Nephron progenitor cell (in vitro differentiated cells): ENCODE measurements at regions not wholly inside any gene's neighbourhood (a gene's known extent, or its start where the extent isn't known, plus 50 kb on each side); places are given as distances from the start of the nearest gene placed in this dataset.
"Not testable (repeated sequence)": the region's sequence is repeated elsewhere in the genome, so short reads cannot be mapped to it uniquely, and the experiment has no call there.

Experiments used
- DNase-seq: peaks from one replicate; pipeline ENCODE4 v3.0.0; 2021
- H3K27ac Mint-ChIP-seq: 2 replicates; pipeline ENCODE4 v1.8.0; 2021; ENCODE audit warnings: mild to moderate bottlenecking, moderate library complexity, mixed read lengths
- H3K27me3 Mint-ChIP-seq: 2 replicates; pipeline ENCODE4 v1.8.0; 2021; ENCODE audit warnings: mild to moderate bottlenecking, low read depth, mixed read lengths; ENCODE audit not compliant: poor library complexity
- H3K36me3 Mint-ChIP-seq: 2 replicates; pipeline ENCODE4 v1.8.0; 2021; ENCODE audit warnings: low read depth, mixed read lengths
- H3K4me1 Mint-ChIP-seq: 2 replicates; pipeline ENCODE4 v1.8.0; 2021; ENCODE audit warnings: mixed read lengths
- H3K4me3 Mint-ChIP-seq: 2 replicates; pipeline ENCODE4 v1.8.0; 2021; ENCODE audit warnings: mild to moderate bottlenecking, moderate library complexity, mixed read lengths
- H3K9me3 Mint-ChIP-seq: 2 replicates; pipeline ENCODE4 v1.8.0; 2021; ENCODE audit warnings: mild to moderate bottlenecking, moderate library complexity, mixed read lengths
- TF ChIP-seq, protein P1 (sequence below): fragments of 200-600 bp; sonication (generic); IDR thresholded peaks from 2 replicates; pipeline ENCODE4 v1.5.0; 2021; ENCODE audit warnings: antibody characterized with exemption

DNA sequence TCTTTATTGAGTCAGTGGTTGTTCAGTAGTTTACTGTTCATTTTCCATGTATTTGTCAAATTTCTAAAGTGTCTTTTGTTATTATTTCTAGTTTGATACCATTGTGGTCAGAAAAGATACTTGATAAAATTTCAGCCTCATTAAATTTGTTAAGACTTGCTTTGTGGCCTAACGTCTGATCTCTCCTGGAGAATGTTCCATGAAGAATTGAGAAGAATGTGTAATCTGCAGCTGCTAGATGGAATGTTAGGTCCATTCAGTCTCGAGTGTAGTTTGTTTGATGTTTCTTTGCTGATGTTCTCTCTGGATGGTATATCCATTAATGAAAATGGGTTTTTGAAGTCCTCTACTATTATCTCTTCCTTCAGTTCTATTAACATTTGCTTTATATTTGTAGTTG lies 394.7 kb upstream of the ANO5 start:
- H3K4me3 Mint-ChIP-seq, result no peak overlapping the region
- no peak for DNase-seq
- H3K36me3 Mint-ChIP-seq, result no peaks in the 10 kb centered on the region
- TF ChIP-seq, protein P1, sequence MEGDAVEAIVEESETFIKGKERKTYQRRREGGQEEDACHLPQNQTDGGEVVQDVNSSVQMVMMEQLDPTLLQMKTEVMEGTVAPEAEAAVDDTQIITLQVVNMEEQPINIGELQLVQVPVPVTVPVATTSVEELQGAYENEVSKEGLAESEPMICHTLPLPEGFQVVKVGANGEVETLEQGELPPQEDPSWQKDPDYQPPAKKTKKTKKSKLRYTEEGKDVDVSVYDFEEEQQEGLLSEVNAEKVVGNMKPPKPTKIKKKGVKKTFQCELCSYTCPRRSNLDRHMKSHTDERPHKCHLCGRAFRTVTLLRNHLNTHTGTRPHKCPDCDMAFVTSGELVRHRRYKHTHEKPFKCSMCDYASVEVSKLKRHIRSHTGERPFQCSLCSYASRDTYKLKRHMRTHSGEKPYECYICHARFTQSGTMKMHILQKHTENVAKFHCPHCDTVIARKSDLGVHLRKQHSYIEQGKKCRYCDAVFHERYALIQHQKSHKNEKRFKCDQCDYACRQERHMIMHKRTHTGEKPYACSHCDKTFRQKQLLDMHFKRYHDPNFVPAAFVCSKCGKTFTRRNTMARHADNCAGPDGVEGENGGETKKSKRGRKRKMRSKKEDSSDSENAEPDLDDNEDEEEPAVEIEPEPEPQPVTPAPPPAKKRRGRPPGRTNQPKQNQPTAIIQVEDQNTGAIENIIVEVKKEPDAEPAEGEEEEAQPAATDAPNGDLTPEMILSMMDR, result no peak
- no peaks in the 10 kb centered on the region for H3K4me1 Mint-ChIP-seq
- no peaks in the 10 kb centered on the region for H3K27me3 Mint-ChIP-seq
- no peak overlapping the region for H3K27ac Mint-ChIP-seq
- no peaks in the 10 kb centered on the region for H3K9me3 Mint-ChIP-seq

DNA sequence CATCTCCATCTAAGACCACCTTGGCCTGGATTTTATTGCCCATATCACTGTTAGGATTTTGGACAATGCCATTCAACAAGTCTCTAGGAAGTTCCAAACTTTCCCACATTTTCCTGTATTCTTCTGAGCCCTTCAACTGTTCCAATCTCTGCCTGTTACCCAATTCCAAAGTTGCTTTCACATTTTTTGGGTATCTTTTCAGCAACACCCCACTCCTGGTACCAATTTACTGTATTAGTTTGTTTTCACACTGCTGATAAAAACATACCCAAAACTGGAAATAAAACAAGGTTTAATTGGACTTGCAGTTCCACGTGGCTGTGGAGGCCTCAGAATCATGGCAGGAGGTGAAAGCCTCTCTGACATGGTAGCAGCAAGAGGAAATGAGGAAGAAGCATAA lies 388.4 kb upstream of the ANO5 start:
- not testable (repeated sequence) for H3K36me3 Mint-ChIP-seq, H3K27me3 Mint-ChIP-seq, H3K9me3 Mint-ChIP-seq, H3K27ac Mint-ChIP-seq, H3K4me1 Mint-ChIP-seq, DNase-seq, H3K4me3 Mint-ChIP-seq

DNA sequence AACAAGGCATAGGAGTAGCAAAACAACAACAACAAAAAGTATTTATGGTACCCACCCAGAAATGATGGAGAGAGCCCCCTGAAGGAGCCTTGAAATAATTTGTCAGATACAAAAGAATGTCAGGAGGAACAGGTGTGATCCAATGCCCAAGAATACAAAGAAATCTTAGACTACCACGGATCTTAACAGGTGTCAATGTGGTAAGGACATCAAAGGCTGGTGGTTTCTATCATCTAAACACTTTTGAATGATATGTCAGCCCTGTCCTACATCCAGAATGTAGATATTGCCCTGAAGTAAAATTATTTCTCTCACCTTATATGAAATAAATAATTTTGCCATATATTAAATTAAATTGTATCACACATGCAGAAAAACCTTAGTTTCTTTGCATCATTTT lies 386.4 kb upstream of the ANO5 start:
- Mint-ChIP-seq H3K36me3 (no peaks in the 10 kb centered on the region), H3K27me3 (no peaks in the 10 kb centered on the region), H3K27ac (no peak overlapping the region), H3K4me3 (no peak overlapping the region), H3K4me1 (no peaks in the 10 kb centered on the region), H3K9me3 (peaks cover 9% of the 10 kb centered on the region)
- TF ChIP-seq, protein P1, result no peak
- no peak for DNase-seq

DNA sequence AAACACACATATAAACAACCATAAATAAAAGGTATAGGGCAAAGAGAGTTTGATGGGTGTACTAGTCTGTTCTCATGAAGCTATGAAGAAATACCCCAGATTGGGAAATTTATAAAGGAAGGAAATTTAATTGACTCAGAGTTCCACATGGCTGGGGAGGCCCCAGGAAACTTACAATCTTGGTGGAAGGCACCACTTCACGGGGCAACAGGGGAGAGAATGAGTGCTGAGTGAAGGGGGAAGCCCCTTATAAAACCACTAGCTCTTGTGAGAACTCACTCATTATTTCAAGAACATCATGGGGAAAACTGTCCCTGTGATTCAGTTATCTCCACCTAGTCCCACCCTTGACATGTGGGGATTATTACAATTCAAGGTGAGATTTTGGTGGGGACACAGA lies 385.9 kb upstream of the ANO5 start:
- H3K27ac Mint-ChIP-seq, result no peak overlapping the region
- TF ChIP-seq, protein P1, result no peak
- peaks cover 9% of the 10 kb centered on the region for H3K9me3 Mint-ChIP-seq
- no peaks in the 10 kb centered on the region for H3K4me1 Mint-ChIP-seq
- no peak for DNase-seq
- H3K36me3 Mint-ChIP-seq, result no peaks in the 10 kb centered on the region
- no peaks in the 10 kb centered on the region for H3K27me3 Mint-ChIP-seq
- H3K4me3 Mint-ChIP-seq, result no peak overlapping the region

DNA sequence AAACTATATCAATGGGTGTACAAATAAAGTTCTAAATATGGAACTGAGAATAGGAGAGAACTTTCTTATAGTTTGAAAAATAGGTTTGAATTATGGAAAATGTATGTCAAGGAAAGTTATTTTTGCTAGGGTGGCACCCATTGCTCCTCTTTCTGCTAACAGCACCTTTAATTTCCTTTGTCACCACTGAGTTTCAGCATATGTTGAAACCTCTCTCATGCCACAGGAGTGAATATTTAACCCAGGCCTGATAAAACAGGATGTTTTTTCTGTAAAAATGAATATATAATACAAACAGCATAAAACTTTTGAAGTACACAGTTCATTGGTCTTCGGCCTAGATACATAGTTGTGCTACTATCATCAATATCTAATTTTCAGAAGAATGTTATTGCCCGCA lies 385.5 kb upstream of the ANO5 start:
- no peak overlapping the region for H3K4me3 Mint-ChIP-seq
- no peaks in the 10 kb centered on the region for H3K36me3 Mint-ChIP-seq
- DNase-seq, result no peak
- H3K4me1 Mint-ChIP-seq, result no peaks in the 10 kb centered on the region
- no peak overlapping the region for H3K27ac Mint-ChIP-seq
- peaks cover 9% of the 10 kb centered on the region for H3K9me3 Mint-ChIP-seq
- TF ChIP-seq, protein P1, result no peak
- no peaks in the 10 kb centered on the region for H3K27me3 Mint-ChIP-seq

DNA sequence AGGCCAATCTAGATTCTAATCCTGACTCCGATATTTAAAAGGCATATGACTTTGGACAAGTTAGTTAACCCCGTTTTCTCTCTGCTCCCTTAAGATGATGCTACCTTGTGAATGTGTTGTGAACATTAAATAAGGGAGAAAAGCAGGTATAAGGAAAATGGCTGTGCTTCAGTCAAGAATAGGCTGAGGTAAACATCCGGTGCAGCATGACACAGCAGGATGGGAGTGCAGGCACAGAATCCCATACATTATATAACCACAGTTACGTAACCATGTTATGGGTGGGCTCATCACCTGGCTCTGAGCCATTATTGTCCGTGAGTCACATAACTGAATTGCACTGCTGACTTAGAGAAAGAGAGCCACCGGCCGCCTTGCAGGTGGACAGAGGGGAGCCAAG lies 382.2 kb upstream of the ANO5 start:
- H3K4me1 Mint-ChIP-seq, result no peaks in the 10 kb centered on the region
- peaks cover 3% of the 10 kb centered on the region for H3K27me3 Mint-ChIP-seq
- no peak overlapping the region for H3K27ac Mint-ChIP-seq
- TF ChIP-seq, protein P1, result no peak
- H3K9me3 Mint-ChIP-seq, result no peaks in the 10 kb centered on the region
- H3K36me3 Mint-ChIP-seq, result no peaks in the 10 kb centered on the region
- H3K4me3 Mint-ChIP-seq, result no peak overlapping the region
- no peak for DNase-seq
